Dermis microvascular lymphatic vessel endothelial cell (primary cell): ENCODE measurements at regions not wholly inside any gene's neighbourhood (a gene's known extent, or its start where the extent isn't known, plus 50 kb on each side); places are given as distances from the start of the nearest gene placed in this dataset.
A peak's percentile ranks its signal among the peaks of the same experiment; 100 is the strongest.
"Not testable (repeated sequence)": the region's sequence is repeated elsewhere in the genome, so short reads cannot be mapped to it uniquely, and the experiment has no call there.

Experiments
- DNase-seq, 2 donors: peaks; one replicate each; pipeline versions ENCODE4 v3.0.0 to v3.0.0-alpha.2; 2010; ENCODE audit warnings: low read depth in 2 of 2

- no peak for DNase-seq
These were observed 74.0 kb upstream of the LIPC start for GRCh38 chr15:58357529-58358476.

GRCh38 chr15:58360421-58361090 lies 71.2 kb upstream of the LIPC start:
- no peak for DNase-seq

GRCh38 chr15:58361273-58361759 lies 70.5 kb upstream of the LIPC start:
- no peak for DNase-seq

GRCh38 chr15:58362262-58362922 lies 69.4 kb upstream of the LIPC start:
- no peak for DNase-seq

GRCh38 chr15:58363118-58363517 lies 68.7 kb upstream of the LIPC start:
- DNase-seq: not testable (repeated sequence)

- not testable (repeated sequence) for DNase-seq
These were observed 68.1 kb upstream of the LIPC start for GRCh38 chr15:58363673-58364072.

- not testable (repeated sequence) for DNase-seq
These were observed 66.7 kb upstream of the LIPC start for GRCh38 chr15:58365098-58365497.

- DNase-seq: no peak
These were observed 62.5 kb upstream of the LIPC start for GRCh38 chr15:58369261-58369701.

- DNase-seq: no peak
These were observed 61.8 kb upstream of the LIPC start for GRCh38 chr15:58369956-58370355.

GRCh38 chr15:58374147-58374546 lies 57.6 kb upstream of the LIPC start:
- DNase-seq: no peak

GRCh38 chr15:58377193-58377592 lies 54.6 kb upstream of the LIPC start:
- DNase-seq: no peak

- no peak for DNase-seq
These were observed 53.3 kb upstream of the LIPC start for GRCh38 chr15:58378241-58379085.

GRCh38 chr15:58379454-58379853 lies 52.3 kb upstream of the LIPC start:
- not testable (repeated sequence) for DNase-seq

- peak in 1 of 2 donors; percentile 35 for DNase-seq
These were observed 51.4 kb upstream of the LIPC start for GRCh38 chr15:58380280-58380945.

- no peak for DNase-seq
These were observed 50.1 kb upstream of the LIPC start for GRCh38 chr15:58381697-58382096.
